HEK293 (cell line): ENCODE measurements at regions not wholly inside any gene's neighbourhood (a gene's known extent, or its start where the extent isn't known, plus 50 kb on each side); places are given as distances from the start of the nearest gene placed in this dataset.

Experiments used
- CTCF ChIA-PET: fragments of 350-600 bp; formaldehyde crosslinking; extraction: SDS; loops from one replicate; lab custom pipeline; 2021; ENCODE audit warnings: antibody characterized with exemption; lab: Yijun Ruan, JAX
- POLR2A ChIA-PET: fragments of 300-600 bp; formaldehyde crosslinking; extraction: SDS; loops from one replicate; lab custom pipeline; 2020; ENCODE audit warnings: antibody characterized with exemption, inconsistent platforms; lab: Yijun Ruan, JAX
- H3K27ac ChIP-seq: fragments of 200-500 bp; sonication (Bioruptor generic); 2 replicates; pipeline ENCODE4 v1.5.1; 2014; ENCODE audit warnings: low read depth, low read length, control low read depth, inconsistent platforms; ENCODE audit errors: extremely low read depth
- H3K36me3 ChIP-seq, 2 experiments: fragments of 200-500 bp in 1 of 2; sonication (Bioruptor generic) in 1 of 2; 1 replicate in 1 of 2; 2 replicates in 1 of 2; pipeline ENCODE4 v1.5.1; 2014 to 2017; ENCODE audit warnings: inconsistent platforms in 2 of 2, low read length in 2 of 2; ENCODE audit not compliant: control insufficient read depth in 2 of 2, insufficient read depth in 1 of 2
- H3K4me1 ChIP-seq: fragments of 200-500 bp; sonication (Bioruptor generic); 2 replicates; pipeline ENCODE4 v1.5.1; 2014; ENCODE audit warnings: mild to moderate bottlenecking, low read length, inconsistent platforms; ENCODE audit not compliant: control insufficient read depth, insufficient read depth
- H3K4me3 ChIP-seq: 2 replicates; pipeline ENCODE4 v1.5.1; 2011; ENCODE audit warnings: low read depth, mild to moderate bottlenecking, control low read depth, low read length, moderate library complexity
- H3K9me3 ChIP-seq: fragments of 200-500 bp; sonication (Bioruptor generic); 2 replicates; pipeline ENCODE4 v1.5.1; 2014; ENCODE audit warnings: low read depth, low read length, inconsistent platforms; ENCODE audit not compliant: control insufficient read depth, insufficient read depth
- AEBP2 ChIP-seq: fragments of 450-650 bp; formaldehyde crosslinking; IDR thresholded peaks from 2 replicates; pipeline ENCODE4 v1.5.1; 2016; ENCODE audit warnings: missing biosample characterization, missing genetic modification characterization, borderline replicate concordance
- GLIS2 ChIP-seq: fragments of 450-650 bp; formaldehyde crosslinking; IDR thresholded peaks from 2 replicates; pipeline ENCODE4 v1.5.1; 2016; ENCODE audit warnings: missing biosample characterization, missing genetic modification characterization
- MYNN ChIP-seq: fragments of 450-650 bp; formaldehyde crosslinking; IDR thresholded peaks from 2 replicates; pipeline ENCODE4 v1.5.1; 2016; ENCODE audit warnings: missing biosample characterization, missing genetic modification characterization, borderline replicate concordance
- PATZ1 ChIP-seq: fragments of 450-650 bp; formaldehyde crosslinking; IDR thresholded peaks from 2 replicates; pipeline ENCODE4 v1.5.1; 2016; ENCODE audit warnings: missing biosample characterization, missing genetic modification characterization
- SALL2 ChIP-seq: fragments of 450-650 bp; formaldehyde crosslinking; IDR thresholded peaks from 2 replicates; pipeline ENCODE4 v1.5.0; 2017; ENCODE audit warnings: missing biosample characterization, mild to moderate bottlenecking, missing genetic modification characterization, borderline replicate concordance
- ZBTB11 ChIP-seq: fragments of 450-650 bp; formaldehyde crosslinking; conservative IDR thresholded peaks from 2 replicates; pipeline ENCODE4 v1.5.1; 2016; ENCODE audit warnings: low read depth, missing biosample characterization, missing genetic modification characterization
- ZBTB20 ChIP-seq: fragments of 450-650 bp; formaldehyde crosslinking; IDR thresholded peaks from 2 replicates; pipeline ENCODE4 v1.5.1; 2016; ENCODE audit warnings: missing biosample characterization, missing genetic modification characterization
- ZBTB21 ChIP-seq: fragments of 450-650 bp; formaldehyde crosslinking; IDR thresholded peaks from 2 replicates; pipeline ENCODE4 v1.5.1; 2017; ENCODE audit warnings: missing biosample characterization, missing genetic modification characterization
- ZBTB44 ChIP-seq: fragments of 450-650 bp; IDR thresholded peaks from 2 replicates; pipeline ENCODE4 v1.5.1; 2018; ENCODE audit warnings: missing biosample characterization, mild to moderate bottlenecking, missing genetic modification characterization
- ZNF138 ChIP-seq: fragments of 450-650 bp; formaldehyde crosslinking; IDR thresholded peaks from 2 replicates; pipeline ENCODE4 v1.5.1; 2016; ENCODE audit warnings: missing biosample characterization, missing genetic modification characterization, borderline replicate concordance
- ZNF169 ChIP-seq: fragments of 450-650 bp; formaldehyde crosslinking; IDR thresholded peaks from 2 replicates; pipeline ENCODE4 v1.5.1; 2016; ENCODE audit warnings: missing biosample characterization, missing genetic modification characterization
- ZNF221 ChIP-seq: fragments of 450-650 bp; formaldehyde crosslinking; IDR thresholded peaks from 2 replicates; pipeline ENCODE4 v1.5.1; 2017; ENCODE audit warnings: missing biosample characterization, missing genetic modification characterization, borderline replicate concordance
- ZNF48 ChIP-seq: fragments of 450-650 bp; formaldehyde crosslinking; IDR thresholded peaks from 2 replicates; pipeline ENCODE4 v1.5.1; 2016; ENCODE audit warnings: missing biosample characterization, missing genetic modification characterization
- ZNF610 ChIP-seq: fragments of 450-650 bp; formaldehyde crosslinking; IDR thresholded peaks from 2 replicates; pipeline ENCODE4 v1.5.1; 2016; ENCODE audit warnings: missing biosample characterization, missing genetic modification characterization, borderline replicate concordance
- ZNF670 ChIP-seq: fragments of 450-650 bp; formaldehyde crosslinking; IDR thresholded peaks from 2 replicates; pipeline ENCODE4 v1.5.1; 2016; ENCODE audit warnings: missing biosample characterization, missing genetic modification characterization, low read depth
- ZNF692 ChIP-seq: fragments of 450-650 bp; formaldehyde crosslinking; IDR thresholded peaks from 2 replicates; pipeline ENCODE4 v1.5.1; 2016; ENCODE audit warnings: missing biosample characterization, missing genetic modification characterization

- TF ChIP-seq ZBTB11 (tag by site-specific recombination) (no peak), ZNF610 (tag by site-specific recombination) (no peak), ZBTB20 (tag by site-specific recombination) (no peak), MYNN (tag by site-specific recombination) (no peak), AEBP2 (tag by site-specific recombination) (no peak), SALL2 (tag by site-specific recombination) (no peak), PATZ1 (tag by site-specific recombination) (no peak), ZBTB44 (tag by site-specific recombination) (no peak), ZNF670 (no peak), ZNF48 (tag by site-specific recombination) (no peak), GLIS2 (tag by site-specific recombination) (no peak), ZBTB21 (tag by site-specific recombination) (no peak), ZNF221 (tag by site-specific recombination) (no peak), ZNF138 (tag by site-specific recombination) (no peak), ZNF169 (tag by site-specific recombination) (no peak), ZNF692 (tag by site-specific recombination) (no peak)
- no peak overlapping the region for H3K27ac ChIP-seq
- ChIA-PET CTCF (no interaction called here), POLR2A (no interaction called here)
- no peaks in the 10 kb centered on the region for H3K4me1 ChIP-seq
- H3K36me3 ChIP-seq: no peaks in the 10 kb centered on the region
- no peaks in the 10 kb centered on the region for H3K9me3 ChIP-seq
- no peak overlapping the region for H3K4me3 ChIP-seq
These were observed 89.2 kb upstream of the RORA start for GRCh38 chr15:61318301-61318700.
